CD4-positive, alpha-beta T cell treated with Interleukin-17A for 4 hours (primary cell): ENCODE measurements at regions not wholly inside any gene's neighbourhood (a gene's known extent, or its start where the extent isn't known, plus 50 kb on each side); places are given as distances from the start of the nearest gene placed in this dataset.

ENCODE experiments used
- DNase-seq: peaks from one replicate; pipeline ENCODE4 v3.0.0-alpha.2; 2020; ENCODE audit warnings: mixed read lengths

DNA sequence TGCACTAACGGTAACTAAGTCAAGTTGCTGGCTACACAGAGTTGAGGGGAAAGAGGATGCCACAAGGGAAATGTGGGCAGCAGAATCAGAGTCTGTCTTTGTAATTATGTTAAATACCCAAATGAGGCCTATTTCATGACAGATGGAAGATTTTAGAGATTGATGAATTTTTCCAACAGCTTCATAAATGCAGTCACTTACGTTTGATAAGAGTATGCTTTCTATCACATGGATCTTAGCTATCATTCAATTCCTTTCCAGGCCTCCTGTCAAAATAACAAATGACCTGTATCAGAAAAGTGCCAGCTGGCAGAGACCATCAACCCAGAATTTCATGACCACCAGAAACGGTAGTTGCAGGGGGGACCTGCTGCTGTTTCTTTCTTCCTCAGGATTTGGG is 148.4 kb upstream of the PLPP4 start:
- no peak for DNase-seq

DNA sequence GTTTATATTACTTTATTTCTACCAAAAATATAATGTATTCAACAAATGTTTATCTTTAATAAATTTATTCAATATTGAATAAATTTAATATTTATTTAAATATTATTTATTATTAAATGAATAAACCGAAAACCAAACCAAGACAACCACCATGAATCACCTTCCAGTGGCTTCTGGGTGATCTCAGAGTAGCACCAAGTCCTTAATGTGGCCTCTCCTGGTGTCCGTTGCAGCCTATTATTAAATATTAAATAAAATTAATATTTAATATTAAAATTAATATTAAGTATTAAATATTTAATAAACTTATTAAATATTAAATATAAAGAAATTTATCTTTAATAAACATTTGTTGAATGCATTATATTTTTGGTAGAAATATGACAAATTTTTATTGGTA is 143.3 kb upstream of the PLPP4 start:
- no peak for DNase-seq

GRCh38 chr10:120314442-120314841 is 142.6 kb upstream of the PLPP4 start:
- DNase-seq: no peak

DNA sequence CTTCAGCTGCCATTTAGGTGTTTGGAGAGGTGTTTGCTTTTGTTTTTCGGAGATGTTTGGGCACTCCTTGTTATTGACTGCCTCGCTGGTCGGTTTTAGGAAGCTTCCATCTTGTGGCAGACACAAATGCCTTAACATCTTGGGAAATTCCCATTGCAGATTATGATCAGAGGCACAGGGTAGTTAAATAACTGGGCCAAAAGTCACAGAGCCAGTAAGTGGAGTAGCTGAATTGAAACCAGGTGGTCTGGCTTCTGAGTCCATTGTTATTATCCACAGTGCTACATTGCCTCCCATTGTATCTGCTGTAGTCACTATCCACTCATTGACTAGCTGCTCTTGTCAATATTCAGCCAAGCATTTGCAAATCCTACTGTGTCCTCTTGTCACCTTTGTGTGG is 138.2 kb upstream of the PLPP4 start:
- no peak for DNase-seq

DNA sequence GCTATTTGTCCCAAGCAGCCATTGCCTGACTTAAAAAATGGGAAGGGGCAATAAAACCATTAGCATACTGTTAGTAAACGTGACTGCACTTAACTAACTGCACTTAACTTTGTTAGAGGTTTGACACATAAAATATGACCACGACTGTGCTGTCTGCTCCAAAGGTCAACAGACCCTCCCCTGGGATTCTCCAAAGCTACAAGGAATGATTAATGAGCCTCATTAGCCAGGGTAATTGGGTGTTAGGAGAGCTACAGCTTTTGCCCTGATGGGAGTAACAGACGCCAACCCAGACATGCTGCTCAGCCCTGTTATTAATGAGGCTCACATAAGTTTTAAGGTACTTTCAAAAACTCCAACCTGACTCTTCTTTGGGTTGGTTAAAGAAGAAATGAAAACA is 129.4 kb upstream of the PLPP4 start:
- DNase-seq: no peak

DNA sequence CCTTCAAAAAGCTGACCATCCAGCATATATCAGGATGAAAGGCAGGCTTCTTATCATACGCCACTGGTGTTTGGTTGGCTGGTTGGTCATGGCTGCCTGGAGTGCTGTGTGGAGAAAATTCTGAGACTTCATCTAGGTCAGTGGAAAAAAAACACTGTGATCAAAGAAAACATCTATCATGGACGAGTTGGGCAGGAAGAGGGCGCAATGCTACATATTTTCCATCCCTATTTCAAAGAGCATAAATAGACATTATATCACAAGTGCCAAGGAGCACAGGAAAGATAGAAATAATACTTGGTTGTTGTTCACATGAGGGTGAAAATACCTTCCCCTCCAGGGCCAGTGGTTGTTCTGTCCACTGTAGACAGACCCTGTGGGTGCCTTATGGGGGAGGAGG is 128.4 kb upstream of the PLPP4 start:
- no peak for DNase-seq

DNA sequence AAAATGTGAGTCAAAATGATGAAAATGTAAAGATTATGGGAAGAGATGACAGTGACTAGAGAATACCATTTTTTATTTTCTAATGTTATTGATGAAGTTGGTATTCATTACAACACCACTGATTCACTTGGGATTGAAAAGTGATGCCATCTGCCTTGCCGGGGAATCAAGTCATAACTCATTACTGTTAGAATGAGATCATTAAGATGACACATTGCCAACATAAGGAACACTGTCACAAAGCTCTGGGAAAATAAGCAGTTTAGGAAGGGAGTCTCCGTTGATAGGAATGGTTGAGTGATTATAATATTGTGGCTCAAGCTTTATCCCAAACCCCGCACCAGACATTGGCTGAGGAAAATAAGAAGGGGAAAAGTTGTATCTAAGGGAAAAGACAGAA is 121.5 kb upstream of the PLPP4 start:
- DNase-seq: no peak

- DNase-seq: no peak
Observed at GRCh38 chr10:120336306-120336910, 120.6 kb upstream of the PLPP4 start.

GRCh38 chr10:120336911-120337540 is 120.0 kb upstream of the PLPP4 start:
- peak; percentile 53 for DNase-seq

- DNase-seq: no peak
Observed at GRCh38 chr10:120342115-120342714, 114.8 kb upstream of the PLPP4 start.

DNA sequence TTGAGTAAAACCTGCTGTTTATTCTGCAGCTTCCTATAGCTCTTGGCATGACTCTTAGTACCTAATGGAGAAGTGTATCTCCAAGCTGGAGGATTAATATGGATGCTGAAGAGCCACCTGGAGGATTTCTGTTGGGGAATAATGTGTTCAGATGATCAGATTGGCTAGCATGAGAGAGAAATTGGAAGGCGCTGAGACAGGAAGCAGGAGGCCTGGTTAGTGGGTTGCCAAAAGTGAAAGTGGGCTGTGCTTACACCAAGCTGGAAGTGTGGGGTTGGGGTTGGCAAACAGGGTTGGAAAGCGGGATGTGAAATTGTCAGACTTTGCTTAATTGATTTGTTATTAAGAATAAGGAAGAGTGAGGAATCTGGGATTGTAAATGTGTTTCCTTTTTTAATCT is 111.8 kb upstream of the PLPP4 start:
- no peak for DNase-seq

DNA sequence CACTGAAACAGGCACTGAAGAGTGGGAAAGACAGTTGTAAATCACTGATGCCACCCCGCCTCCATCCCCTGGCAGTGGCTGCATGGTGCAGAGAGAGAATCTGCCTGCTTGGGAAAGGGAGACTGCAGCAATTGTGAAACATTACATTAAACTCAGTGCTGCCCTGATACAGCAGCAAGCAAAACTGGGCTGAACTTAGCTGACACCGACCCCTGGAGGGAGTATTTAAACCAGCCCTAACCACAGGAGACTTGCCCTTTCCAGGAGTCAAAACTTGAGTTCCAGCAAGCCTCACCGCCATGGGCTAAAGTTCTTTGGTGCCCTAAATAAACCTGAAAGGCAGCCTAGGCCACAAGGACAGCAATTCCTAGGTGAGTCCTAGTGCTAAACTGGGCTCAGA is 109.4 kb upstream of the PLPP4 start:
- no peak for DNase-seq

DNA sequence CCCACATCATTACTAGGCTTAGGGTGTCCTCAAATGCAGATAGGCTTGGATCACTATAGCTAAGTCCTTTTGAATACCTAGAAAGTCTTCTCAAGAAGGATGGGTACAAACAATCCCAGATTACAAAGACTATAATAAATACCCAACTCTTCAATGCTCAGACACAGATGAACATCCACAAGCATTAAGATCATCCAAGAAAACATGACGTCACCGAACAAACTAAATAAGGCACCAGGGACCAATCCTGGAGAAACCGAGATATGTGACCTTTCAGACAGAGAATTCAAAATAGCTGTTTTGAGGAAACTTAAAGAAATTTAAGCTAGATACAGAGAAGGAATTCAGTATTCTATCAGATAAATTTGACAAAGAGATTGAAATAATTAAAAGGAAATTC is 108.0 kb upstream of the PLPP4 start:
- no peak for DNase-seq

DNA sequence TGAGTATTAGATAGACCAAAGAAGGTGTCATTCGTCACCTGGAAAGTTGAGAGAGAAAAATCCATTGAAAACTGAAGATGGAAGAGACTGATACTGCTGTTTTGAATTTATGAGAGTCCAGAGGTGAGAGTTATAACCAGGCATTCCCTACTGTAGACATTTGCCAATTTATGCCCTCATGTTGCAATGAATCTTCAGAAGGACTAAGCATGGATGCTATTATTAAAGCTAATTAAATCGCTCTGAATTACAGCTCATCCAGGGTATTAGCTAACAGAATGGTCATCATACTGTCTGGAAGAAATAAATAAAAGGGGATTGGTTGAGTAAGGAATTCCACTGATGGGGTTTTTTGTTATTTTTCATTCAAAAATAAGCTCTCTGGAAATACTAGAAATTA is 101.6 kb upstream of the PLPP4 start:
- DNase-seq: no peak

GRCh38 chr10:120360571-120360970 is 96.5 kb upstream of the PLPP4 start:
- no peak for DNase-seq

DNA sequence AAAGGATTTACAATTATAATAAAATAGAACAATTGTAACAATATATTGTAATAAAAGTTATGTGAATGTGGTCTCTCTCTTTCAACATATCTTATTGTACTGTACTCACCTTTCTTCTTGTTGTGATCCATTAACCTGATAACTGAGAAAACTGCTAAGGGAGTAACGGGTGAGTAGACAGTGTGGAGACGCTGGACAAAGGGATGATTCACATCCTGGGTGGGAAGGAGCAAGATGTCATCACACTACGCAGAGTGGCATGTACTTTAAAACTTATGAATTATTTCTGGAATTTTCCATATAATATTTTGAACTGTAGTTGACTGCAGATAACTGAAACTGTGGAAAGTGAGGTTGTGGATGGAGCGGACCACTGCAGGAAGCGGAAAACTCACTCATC is 91.2 kb upstream of the PLPP4 start:
- DNase-seq: no peak

- no peak for DNase-seq
Observed at GRCh38 chr10:120367341-120367740, 89.7 kb upstream of the PLPP4 start.

DNA sequence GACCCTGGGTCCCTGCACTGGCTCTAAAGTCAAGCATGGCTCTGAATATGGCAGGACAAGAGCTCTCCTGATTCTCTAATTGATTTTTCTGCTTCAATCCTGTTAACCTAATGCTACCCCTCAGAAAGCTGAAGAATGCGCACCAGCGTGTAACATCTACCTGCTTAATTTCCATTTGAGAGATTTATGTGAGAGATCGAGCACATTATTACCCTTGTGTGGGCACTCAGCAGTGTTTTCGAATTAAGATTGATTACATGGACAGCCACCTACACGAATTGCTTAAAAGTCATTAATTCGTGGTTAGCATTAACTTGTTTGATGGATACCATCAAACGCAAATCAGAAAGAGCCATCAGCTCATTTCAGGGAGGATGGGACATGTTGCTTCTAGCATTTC is 88.7 kb upstream of the PLPP4 start:
- DNase-seq: no peak

DNA sequence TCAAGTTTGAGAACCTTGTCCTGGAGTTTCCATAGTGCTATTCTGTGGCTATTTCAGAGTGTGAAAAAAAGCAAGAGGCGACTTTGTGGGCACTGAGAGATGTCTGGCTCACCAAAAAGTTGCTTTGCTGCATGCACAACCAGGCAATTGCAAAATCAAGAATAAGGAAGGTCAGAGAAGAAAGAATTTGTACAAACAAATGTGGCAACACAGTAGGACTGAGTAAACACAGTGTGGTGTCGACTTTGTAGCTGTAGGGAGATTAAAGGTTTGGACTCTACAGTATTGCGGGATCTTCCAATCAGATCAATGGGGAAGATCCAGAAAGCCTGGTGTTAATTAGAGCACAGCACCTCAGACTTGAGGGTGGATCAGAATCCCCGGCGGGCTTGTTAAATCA is 88.1 kb upstream of the PLPP4 start:
- DNase-seq: no peak

DNA sequence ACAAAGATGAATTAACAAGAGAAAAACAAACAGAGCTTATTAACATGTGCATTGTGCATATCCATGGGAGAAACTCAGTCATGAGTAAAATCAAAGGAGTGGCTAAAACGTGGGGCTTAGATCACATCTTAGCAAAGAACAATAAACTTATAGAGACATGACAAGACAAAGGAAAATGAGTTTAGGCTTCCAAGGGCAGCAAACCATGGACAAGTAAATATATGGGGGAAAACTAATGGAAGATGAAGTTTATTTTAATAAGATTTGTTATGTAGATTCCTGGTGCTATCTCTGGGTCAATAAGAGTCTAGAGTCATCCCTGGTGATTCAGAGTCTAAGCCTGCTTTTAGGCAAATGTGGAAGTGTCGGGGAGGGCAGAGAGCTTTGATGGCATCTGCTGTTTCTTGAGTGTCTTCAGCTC is 87.2 kb upstream of the PLPP4 start:
- DNase-seq: no peak

DNA sequence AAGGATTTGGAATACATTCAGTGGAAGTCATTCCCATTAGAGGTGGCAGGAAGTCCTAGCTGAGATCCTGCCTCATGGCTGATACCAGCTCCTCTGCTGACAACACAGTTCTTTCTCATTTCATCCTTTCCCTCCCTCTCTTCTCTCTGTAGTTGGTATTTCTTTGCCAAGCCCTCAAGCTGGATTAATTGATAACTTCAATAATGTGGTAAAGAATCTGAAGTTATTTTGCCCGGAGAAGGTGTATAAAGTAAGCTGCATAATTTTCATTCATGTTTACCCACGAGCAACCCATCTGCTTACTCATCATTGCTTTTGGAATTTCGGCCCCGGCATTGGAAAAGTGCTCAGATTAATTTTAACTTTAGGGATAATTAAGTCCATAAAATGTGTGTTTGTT is 85.2 kb upstream of the PLPP4 start:
- DNase-seq: no peak

DNA sequence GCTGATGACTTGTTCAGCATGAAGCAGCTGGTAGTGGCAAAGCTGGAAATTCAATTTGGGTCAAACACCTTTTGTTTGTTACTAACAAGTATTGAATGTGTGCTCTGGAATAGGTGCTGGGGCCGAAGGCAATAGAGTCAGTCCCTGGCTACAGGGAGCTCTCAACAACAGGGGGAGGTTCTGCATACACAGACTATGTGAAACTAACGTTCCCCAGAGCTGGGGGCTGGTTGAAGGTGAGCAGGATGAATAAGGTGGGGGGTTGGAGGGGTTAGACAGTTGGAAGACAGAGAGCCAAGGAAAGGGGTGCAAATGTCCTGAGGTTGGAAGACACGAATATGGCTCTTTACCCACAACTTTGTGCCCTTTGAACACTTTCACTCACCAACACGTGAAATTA is 84.1 kb upstream of the PLPP4 start:
- DNase-seq: no peak

DNA sequence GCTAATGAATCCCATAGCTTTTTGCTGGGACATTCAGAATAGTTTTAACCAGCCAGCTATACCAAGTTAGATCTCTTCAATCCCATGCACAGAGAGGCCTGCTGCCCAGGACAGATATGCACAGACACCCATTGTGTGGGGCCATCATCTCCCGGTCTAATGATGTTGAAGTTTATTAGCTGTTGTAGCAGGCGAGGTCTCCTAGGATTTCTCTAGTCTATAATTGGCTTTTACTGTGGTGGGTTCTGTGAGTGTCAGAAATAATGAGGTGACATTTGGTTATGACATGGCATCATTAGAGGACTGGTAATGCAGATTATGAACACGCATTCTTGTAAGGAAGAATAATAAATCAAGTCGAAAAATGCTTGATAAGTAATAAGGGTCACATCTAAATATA is 81.4 kb upstream of the PLPP4 start:
- no peak for DNase-seq

- no peak for DNase-seq
Observed at GRCh38 chr10:120381931-120382330, 75.1 kb upstream of the PLPP4 start.

GRCh38 chr10:120382360-120382759 is 74.7 kb upstream of the PLPP4 start:
- no peak for DNase-seq
